Liver (tissue), 3 donors: ENCODE measurements at regions not wholly inside any gene's neighbourhood (a gene's known extent, or its start where the extent isn't known, plus 50 kb on each side); places are given as distances from the start of the nearest gene placed in this dataset.

Experiments
- GABPA ChIP-seq, 2 donors: IDR thresholded peaks in 1 of 2; conservative IDR thresholded peaks in 1 of 2; 2 replicates each; pipeline ENCODE4 v1.6.1; 2016; ENCODE audit warnings: antibody characterized with exemption in 2 of 2, mild to moderate bottlenecking in 1 of 2, moderate library complexity in 1 of 2
- RXRA ChIP-seq, 2 donors: IDR thresholded peaks; 2 replicates each; pipeline ENCODE4 v1.6.1; 2017 to 2018; ENCODE audit warnings: antibody characterized with exemption in 2 of 2, mild to moderate bottlenecking in 1 of 2
- TAF1 ChIP-seq: conservative IDR thresholded peaks from 2 replicates; pipeline ENCODE4 v1.6.1; 2016; ENCODE audit warnings: antibody characterized with exemption, mild to moderate bottlenecking
- TF ChIP-seq, protein P1 (sequence below): fragments of 150-350 bp; IDR thresholded peaks from 2 replicates; pipeline ENCODE4 v1.5.1; 2017; ENCODE audit warnings: improper control_type of control experiment, low read depth, low read length; ENCODE audit not compliant: missing input control
- TF ChIP-seq, protein P2 (sequence below): IDR thresholded peaks from 2 replicates; pipeline ENCODE4 v1.6.1; 2016; ENCODE audit warnings: antibody characterized with exemption
- donor health status: healthy.
- donor health status: healthy.

DNA sequence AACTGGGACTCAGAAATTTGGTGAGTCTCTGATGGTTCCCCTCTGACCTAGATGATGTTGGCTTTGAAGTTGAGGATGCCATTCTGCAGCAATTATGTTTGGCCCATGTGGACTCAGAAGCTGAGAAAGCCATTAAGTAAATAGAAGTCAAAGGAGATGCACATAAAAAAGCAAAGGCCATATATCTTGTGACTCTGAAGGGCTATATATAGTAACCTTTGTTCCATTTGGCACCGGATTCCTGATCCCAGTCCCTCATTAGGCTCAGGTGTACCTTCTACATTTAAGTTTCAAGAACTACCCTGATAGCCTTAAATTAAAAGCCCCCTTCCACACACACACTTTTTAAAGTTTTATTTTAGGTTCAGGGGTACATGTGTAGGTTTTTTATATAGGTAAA, 50.0 kb upstream of the PDK4 start:
- TF ChIP-seq, protein P1, sequence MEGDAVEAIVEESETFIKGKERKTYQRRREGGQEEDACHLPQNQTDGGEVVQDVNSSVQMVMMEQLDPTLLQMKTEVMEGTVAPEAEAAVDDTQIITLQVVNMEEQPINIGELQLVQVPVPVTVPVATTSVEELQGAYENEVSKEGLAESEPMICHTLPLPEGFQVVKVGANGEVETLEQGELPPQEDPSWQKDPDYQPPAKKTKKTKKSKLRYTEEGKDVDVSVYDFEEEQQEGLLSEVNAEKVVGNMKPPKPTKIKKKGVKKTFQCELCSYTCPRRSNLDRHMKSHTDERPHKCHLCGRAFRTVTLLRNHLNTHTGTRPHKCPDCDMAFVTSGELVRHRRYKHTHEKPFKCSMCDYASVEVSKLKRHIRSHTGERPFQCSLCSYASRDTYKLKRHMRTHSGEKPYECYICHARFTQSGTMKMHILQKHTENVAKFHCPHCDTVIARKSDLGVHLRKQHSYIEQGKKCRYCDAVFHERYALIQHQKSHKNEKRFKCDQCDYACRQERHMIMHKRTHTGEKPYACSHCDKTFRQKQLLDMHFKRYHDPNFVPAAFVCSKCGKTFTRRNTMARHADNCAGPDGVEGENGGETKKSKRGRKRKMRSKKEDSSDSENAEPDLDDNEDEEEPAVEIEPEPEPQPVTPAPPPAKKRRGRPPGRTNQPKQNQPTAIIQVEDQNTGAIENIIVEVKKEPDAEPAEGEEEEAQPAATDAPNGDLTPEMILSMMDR: no peak
- TF ChIP-seq, protein P2, sequence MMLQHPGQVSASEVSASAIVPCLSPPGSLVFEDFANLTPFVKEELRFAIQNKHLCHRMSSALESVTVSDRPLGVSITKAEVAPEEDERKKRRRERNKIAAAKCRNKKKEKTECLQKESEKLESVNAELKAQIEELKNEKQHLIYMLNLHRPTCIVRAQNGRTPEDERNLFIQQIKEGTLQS: no peak
- TF ChIP-seq TAF1 (no peak), RXRA (IDR thresholded peaks at IDR 0.05) (no peak), GABPA (IDR thresholded peaks at IDR 0.05 in 1 of 2, conservative IDR thresholded peaks at IDR 0.05 in 1 of 2) (no peak)
